SU-DHL-6 (cell line): ENCODE measurements at regions not wholly inside any gene's neighbourhood (a gene's known extent, or its start where the extent isn't known, plus 50 kb on each side); places are given as distances from the start of the nearest gene placed in this dataset.
"Not testable (repeated sequence)": the region's sequence is repeated elsewhere in the genome, so short reads cannot be mapped to it uniquely, and the experiment has no call there.

Experiments used
- CTCF ChIP-seq: fragments of 200-600 bp; sonication (generic); IDR thresholded peaks from one replicate; pipeline ENCODE4 v1.5.1; 2017; ENCODE audit warnings: antibody characterized with exemption, mild to moderate bottlenecking, low read length, moderate library complexity; ENCODE audit not compliant: insufficient read depth, poor library complexity, severe bottlenecking
- EZH2phosphoT487 ChIP-seq: fragments of 200-600 bp; sonication (generic), shearing (Covaris generic); conservative IDR thresholded peaks from 2 replicates; pipeline ENCODE4 v1.6.1; 2018; ENCODE audit warnings: mild to moderate bottlenecking, antibody characterized with exemption, low read length, moderate library complexity, mixed read lengths

GRCh38 chr18:70574951-70575350 is 286.1 kb downstream of the SOCS6 start:
- TF ChIP-seq EZH2phosphoT487, CTCF: not testable (repeated sequence)
